Activated CD8-positive, alpha-beta T cell treated with anti-CD3 and anti-CD28 coated beads for 36 hours (primary cell): ENCODE measurements at regions not wholly inside any gene's neighbourhood (a gene's known extent, or its start where the extent isn't known, plus 50 kb on each side); places are given as distances from the start of the nearest gene placed in this dataset.

Experiments used
- ATAC-seq: fragments of 200-7000 bp; cut with Tn5 transposase; one replicate; pipeline ENCODE4 v1.10.0; 2021; ENCODE audit warnings: mild to moderate bottlenecking, moderate library complexity
- CTCF ChIA-PET: fragments of 350-600 bp; sonication (Branson Sonifier 250); formaldehyde crosslinking; loops from one replicate; lab custom pipeline; 2021; ENCODE audit warnings: antibody characterized with exemption; lab: Charles Lee
- POLR2A ChIA-PET: fragments of 350-600 bp; sonication (Branson Sonifier 250); formaldehyde crosslinking; loops from one replicate; lab custom pipeline; 2021; ENCODE audit warnings: antibody characterized with exemption; lab: Charles Lee
- DNase-seq: peaks from one replicate; pipeline ENCODE4 v3.0.0-alpha.2; 2020
- H3K27ac Mint-ChIP-seq: one replicate; pipeline ENCODE4 v1.8.0; 2021; ENCODE audit warnings: mild to moderate bottlenecking, mixed read lengths
- H3K27me3 Mint-ChIP-seq: one replicate; pipeline ENCODE4 v1.8.0; 2021; ENCODE audit warnings: mixed read lengths
- H3K36me3 Mint-ChIP-seq: one replicate; pipeline ENCODE4 v1.8.0; 2021; ENCODE audit warnings: low read depth, mixed read lengths
- H3K4me1 Mint-ChIP-seq: one replicate; pipeline ENCODE4 v1.8.0; 2021; ENCODE audit warnings: low read depth, mixed read lengths
- H3K4me3 Mint-ChIP-seq: one replicate; pipeline ENCODE4 v1.8.0; 2021; ENCODE audit warnings: mild to moderate bottlenecking, moderate library complexity, mixed read lengths
- H3K9me3 Mint-ChIP-seq: one replicate; pipeline ENCODE4 v1.8.0; 2021; ENCODE audit warnings: mixed read lengths
- CTCF ChIP-seq: fragments of 200-600 bp; IDR thresholded peaks from one replicate; pipeline ENCODE4 v1.8.0; 2022; ENCODE audit warnings: antibody characterized with exemption, mild to moderate bottlenecking
- intact Hi-C: fragments of 100-400 bp; cut with micrococcal nuclease; formaldehyde crosslinking; loops from one replicate; pipeline ENCODE4 v1.10.0; 2022

GRCh38 chr17:36675250-36675649 lies 73.9 kb downstream of the MRM1 start:
- Mint-ChIP-seq H3K4me1 (peaks cover 34% of the 10 kb centered on the region), H3K4me3 (no peak overlapping the region), H3K9me3 (no peaks in the 10 kb centered on the region), H3K27ac (no peak overlapping the region), H3K27me3 (no peaks in the 10 kb centered on the region), H3K36me3 (no peaks in the 10 kb centered on the region)
- peak; percentile 42 for DNase-seq
- POLR2A ChIA-PET: interaction anchor here (1.1 to 1.2 kb wide), 2 partner anchors 9 to 46 kb away, joined by 3 to 5 read pairs; no protein-coding TSS in a partner anchor
- TF ChIP-seq CTCF: no peak
- intact Hi-C loops: no loop called here
- CTCF ChIA-PET: no interaction called here
- ATAC-seq: peak; percentile 12

- no peaks in the 10 kb centered on the region for H3K36me3 Mint-ChIP-seq
Observed at GRCh38 chr17:36675786-36676185, 74.4 kb downstream of the MRM1 start.

GRCh38 chr17:36679815-36680467 lies 78.6 kb downstream of the MRM1 start:
- no peaks in the 10 kb centered on the region for H3K9me3 Mint-ChIP-seq
- intact Hi-C loops: no loop called here
- POLR2A ChIA-PET: no interaction called here
- no peaks in the 10 kb centered on the region for H3K27me3 Mint-ChIP-seq
- H3K4me3 Mint-ChIP-seq: no peak overlapping the region
- no peak overlapping the region for H3K27ac Mint-ChIP-seq
- CTCF ChIA-PET: no interaction called here
- H3K4me1 Mint-ChIP-seq: peaks cover 18% of the 10 kb centered on the region
- no peak for DNase-seq
- H3K36me3 Mint-ChIP-seq: no peaks in the 10 kb centered on the region
- ATAC-seq: no peak
- no peak for TF ChIP-seq CTCF

More at GRCh38 chr17:36675786-36676185, 74.4 kb downstream of the MRM1 start:
- Mint-ChIP-seq H3K4me3 (no peak overlapping the region), H3K27ac (no peak overlapping the region), H3K27me3 (no peaks in the 10 kb centered on the region), H3K9me3 (no peaks in the 10 kb centered on the region), H3K4me1 (peaks cover 34% of the 10 kb centered on the region)
- intact Hi-C loops: no loop called here
- POLR2A ChIA-PET: interaction anchor here (1.1 to 1.2 kb wide), 2 partner anchors 8 to 46 kb away, joined by 3 to 5 read pairs; no protein-coding TSS in a partner anchor
- DNase-seq (peak; percentile 8), ATAC-seq (no peak)
- no peak for TF ChIP-seq CTCF
- CTCF ChIA-PET: no interaction called here

- ChIA-PET CTCF (no interaction called here), POLR2A (no interaction called here)
- no peaks in the 10 kb centered on the region for H3K9me3 Mint-ChIP-seq
- no peak overlapping the region for H3K4me3 Mint-ChIP-seq
- no peak for ATAC-seq
- TF ChIP-seq CTCF: no peak
- no peak overlapping the region for H3K27ac Mint-ChIP-seq
- no peaks in the 10 kb centered on the region for H3K36me3 Mint-ChIP-seq
- H3K4me1 Mint-ChIP-seq: peaks cover 10% of the 10 kb centered on the region
- intact Hi-C loops: no loop called here
- H3K27me3 Mint-ChIP-seq: no peaks in the 10 kb centered on the region
- no peak for DNase-seq
Observed at GRCh38 chr17:36680701-36681202, 79.4 kb downstream of the MRM1 start.

GRCh38 chr17:36682773-36683172 lies 81.4 kb downstream of the MRM1 start:
- DNase-seq (no peak), ATAC-seq (no peak)
- no peak overlapping the region for H3K27ac Mint-ChIP-seq
- intact Hi-C loops: no loop called here
- no peak overlapping the region for H3K4me3 Mint-ChIP-seq
- no peaks in the 10 kb centered on the region for H3K4me1 Mint-ChIP-seq
- H3K36me3 Mint-ChIP-seq: no peaks in the 10 kb centered on the region
- TF ChIP-seq CTCF: no peak
- no peaks in the 10 kb centered on the region for H3K9me3 Mint-ChIP-seq
- ChIA-PET CTCF (no interaction called here), POLR2A (no interaction called here)
- no peaks in the 10 kb centered on the region for H3K27me3 Mint-ChIP-seq
